Lung (tissue), 11 donors: ENCODE measurements at regions not wholly inside any gene's neighbourhood (a gene's known extent, or its start where the extent isn't known, plus 50 kb on each side); places are given as distances from the start of the nearest gene placed in this dataset.
"Not testable (repeated sequence)": the region's sequence is repeated elsewhere in the genome, so short reads cannot be mapped to it uniquely, and the experiment has no call there.

ENCODE experiments used
- ATAC-seq: fragments of 200-7000 bp; cut with Tn5 transposase; one replicate; pipeline ENCODE4 v1.9.1; 2020; ENCODE audit warnings: moderate number of reproducible peaks; ENCODE audit not compliant: insufficient read depth, low FRiP score
- DNase-seq, 3 donors: peaks; one replicate each; pipeline ENCODE4 v3.0.0-alpha.2; 2013 to 2017
- H3K27ac ChIP-seq, 2 donors: one replicate each; pipeline ENCODE4 v1.5.1; 2013; ENCODE audit warnings: mild to moderate bottlenecking in 2 of 2, moderate library complexity in 2 of 2, control low read depth in 1 of 2, inconsistent platforms in 1 of 2, low read depth in 1 of 2, low read length in 1 of 2
- H3K27me3 ChIP-seq, 3 donors: one replicate each; pipeline ENCODE4 v1.5.1; 2013; ENCODE audit warnings: low read length in 2 of 3; ENCODE audit not compliant: control insufficient read depth in 3 of 3, insufficient read depth in 3 of 3
- H3K36me3 ChIP-seq, 4 donors: one replicate each; pipeline ENCODE4 v1.5.1; 2013; ENCODE audit warnings: low read length in 4 of 4, mild to moderate bottlenecking in 1 of 4, moderate library complexity in 1 of 4; ENCODE audit not compliant: control insufficient read depth in 4 of 4, insufficient read depth in 4 of 4
- H3K4me1 ChIP-seq, 5 donors: one replicate each; pipeline ENCODE4 v1.5.1; 2013; ENCODE audit warnings: low read length in 5 of 5, mild to moderate bottlenecking in 2 of 5, moderate library complexity in 1 of 5; ENCODE audit not compliant: control insufficient read depth in 5 of 5, insufficient read depth in 5 of 5
- H3K4me3 ChIP-seq: one replicate; pipeline ENCODE4 v1.5.1; 2013; ENCODE audit warnings: mild to moderate bottlenecking, control low read depth, moderate library complexity
- H3K9ac ChIP-seq, 2 donors: one replicate each; pipeline ENCODE4 v1.5.1; 2013; ENCODE audit warnings: low read length in 2 of 2, control low read depth in 1 of 2; ENCODE audit not compliant: insufficient read depth in 1 of 2
- H3K9me3 ChIP-seq, 4 donors: one replicate each; pipeline ENCODE4 v1.5.1; 2013; ENCODE audit warnings: low read length in 3 of 4, mild to moderate bottlenecking in 1 of 4, moderate library complexity in 1 of 4; ENCODE audit not compliant: control insufficient read depth in 4 of 4, insufficient read depth in 3 of 4
- CTCF ChIP-seq: IDR thresholded peaks from 2 replicates; pipeline ENCODE4 v1.5.1; 2012; ENCODE audit warnings: mild to moderate bottlenecking; ENCODE audit errors: control extremely low read depth, extremely low read depth
- WGBS, 2 donors: extraction: QIAGEN DNeasy Blood & Tissue Kit; methylation state at CpG; one replicate each; pipeline ENCODE4 v1.1.7; 2013; 5-methylcytosine and 5-hydroxymethylcytosine counted together
- donor health status: control.
- donor health status: control.
- donor health status: Bipolar disorder and iron deficiency.
- donor health status: healthy.
- donor health status: DM: yes; HTN: yes; CAD: no.

GRCh38 chr5:57716661-57717060 is 234.1 kb upstream of the ACTBL2 start:
- Histone ChIP-seq H3K27me3 (no peaks in the 10 kb centered on the region), H3K9ac (no peak overlapping the region), H3K4me1 (no peaks in the 10 kb centered on the region), H3K36me3 (no peaks in the 10 kb centered on the region), H3K9me3 (peaks cover 0 to 4% (median 2%) of the 10 kb centered on the region in 4 donors), H3K27ac (no peak overlapping the region), H3K4me3 (no peak overlapping the region)
- WGBS, 2 donors: 81 to 90% methylated on average over 3 of the region's 3 CpGs
- DNase-seq (no peak), ATAC-seq (no peak)
- TF ChIP-seq CTCF: no peak

GRCh38 chr5:57715296-57715695 is 232.7 kb upstream of the ACTBL2 start:
- Histone ChIP-seq H3K4me1 (peaks cover 0 to 3% (median 0%) of the 10 kb centered on the region in 5 donors), H3K27me3 (no peaks in the 10 kb centered on the region), H3K9me3 (peaks cover 0 to 4% (median 2%) of the 10 kb centered on the region in 4 donors), H3K36me3 (no peaks in the 10 kb centered on the region), H3K4me3 (no peak overlapping the region), H3K27ac (no peak overlapping the region), H3K9ac (no peak overlapping the region)
- DNase-seq (no peak), ATAC-seq (no peak)
- WGBS, 2 donors: 46 to 91% methylated on average over 2 of the region's 2 CpGs
- no peak for TF ChIP-seq CTCF

- not testable (repeated sequence) for ATAC-seq, H3K9ac ChIP-seq, H3K27ac ChIP-seq, H3K36me3 ChIP-seq, H3K4me3 ChIP-seq, DNase-seq, H3K9me3 ChIP-seq, H3K27me3 ChIP-seq
- 89 to 94% methylated on average over 3 of the region's 3 CpGs for WGBS, 2 donors
- H3K4me1 ChIP-seq: peaks cover 0 to 12% (median 3%) of the 10 kb centered on the region in 5 donors
These were observed 230.9 kb upstream of the ACTBL2 start for GRCh38 chr5:57713535-57713934.

- Histone ChIP-seq H3K4me3 (no peak overlapping the region), H3K9ac (no peak overlapping the region), H3K36me3 (no peaks in the 10 kb centered on the region), H3K27ac (no peak overlapping the region), H3K9me3 (peaks cover 0 to 4% (median 4%) of the 10 kb centered on the region in 4 donors), H3K4me1 (peaks cover 0 to 12% (median 3%) of the 10 kb centered on the region in 5 donors), H3K27me3 (no peaks in the 10 kb centered on the region)
- ATAC-seq (no peak), DNase-seq (no peak)
- TF ChIP-seq CTCF: no peak
- 81 to 82% methylated on average over 1 of the region's 1 CpG for WGBS, 2 donors
These were observed 229.3 kb upstream of the ACTBL2 start for GRCh38 chr5:57711946-57712345.
